ENCODE measurements at regions not wholly inside any gene's neighbourhood (a gene's known extent, or its start where the extent isn't known, plus 50 kb on each side); places are given as distances from the start of the nearest gene placed in this dataset.

GRCh38 chr16:60586493-60586892, 1449.7 kb downstream of the CDH8 start:
- ATAC-seq (no peak), DNase-seq (ENCODE audit: low read depth, low spot score) (no peak)
- Histone ChIP-seq H3K9me3 (ENCODE audit: control insufficient read depth, insufficient read depth, low read depth, low read length) (no peaks in the 10 kb centered on the region), H3K4me3 (ENCODE audit: low read depth in 2 of 2, low read length in 2 of 2) (no peak overlapping the region), H3K4me1 (ENCODE audit: control insufficient read depth, insufficient read depth, low read length) (no peaks in the 10 kb centered on the region), H3K36me3 (ENCODE audit: control insufficient read depth, insufficient read depth, low read length) (no peaks in the 10 kb centered on the region), H3K27ac (ENCODE audit: low read length) (no peak overlapping the region), H3K27me3 (ENCODE audit: control insufficient read depth, insufficient read depth, low read length) (no peaks in the 10 kb centered on the region)
- POLR2A ChIA-PET: no interaction called here
- CTCF ChIA-PET: no interaction called here
- intact Hi-C loops (cut with micrococcal nuclease; ENCODE audit: unreplicated experiment) (no loop called here), in situ Hi-C loops (cut with HindIII; ENCODE audit: low pct_unique_long_range_greater_than_20kb, low sequenced_read_pairs) (no loop called here)
- BruUV-seq (replicated peaks): no TSS peak
- no peak for TF ChIP-seq REST (IDR thresholded peaks at IDR 0.05; ENCODE audit: insufficient read depth in 1 of 2, low read depth in 2 of 2, low read length in 1 of 2)
- no peak for TF ChIP-seq POLR2AphosphoS5 (IDR thresholded peaks at IDR 0.05; ENCODE audit: low read depth, low read length)
- no peak for TF ChIP-seq SIN3A (IDR thresholded peaks at IDR 0.05; ENCODE audit: borderline replicate concordance, insufficient read depth, low read depth, low read length)
- no peak for TF ChIP-seq CTCF (IDR thresholded peaks at IDR 0.05)
- TF ChIP-seq TCF7L2 (IDR thresholded peaks at IDR 0.05; ENCODE audit: low read depth, low read length): no peak

GRCh38 chr16:60582528-60582927, 1453.7 kb downstream of the CDH8 start:
- H3K27ac ChIP-seq (ENCODE audit: low read length): no peak overlapping the region
- ChIA-PET CTCF (no interaction called here), POLR2A (no interaction called here)
- no peaks in the 10 kb centered on the region for H3K4me1 ChIP-seq (ENCODE audit: control insufficient read depth, insufficient read depth, low read length)
- ATAC-seq (no peak), DNase-seq (ENCODE audit: low read depth, low spot score) (no peak)
- H3K9me3 ChIP-seq (ENCODE audit: control insufficient read depth, insufficient read depth, low read depth, low read length): no peaks in the 10 kb centered on the region
- no TSS peak for BruUV-seq (replicated peaks)
- no peaks in the 10 kb centered on the region for H3K27me3 ChIP-seq (ENCODE audit: control insufficient read depth, insufficient read depth, low read length)
- H3K36me3 ChIP-seq (ENCODE audit: control insufficient read depth, insufficient read depth, low read length): no peaks in the 10 kb centered on the region
- H3K4me3 ChIP-seq (ENCODE audit: low read depth in 2 of 2, low read length in 2 of 2): no peak overlapping the region
- intact Hi-C loops (cut with micrococcal nuclease; ENCODE audit: unreplicated experiment): no loop called here
- in situ Hi-C loops (cut with HindIII; ENCODE audit: low pct_unique_long_range_greater_than_20kb, low sequenced_read_pairs): no loop called here
- TF ChIP-seq TCF7L2 (IDR thresholded peaks at IDR 0.05; ENCODE audit: low read depth, low read length): no peak
- TF ChIP-seq POLR2AphosphoS5 (IDR thresholded peaks at IDR 0.05; ENCODE audit: low read depth, low read length): no peak
- TF ChIP-seq REST (IDR thresholded peaks at IDR 0.05; ENCODE audit: insufficient read depth in 1 of 2, low read depth in 2 of 2, low read length in 1 of 2): no peak
- TF ChIP-seq SIN3A (IDR thresholded peaks at IDR 0.05; ENCODE audit: borderline replicate concordance, insufficient read depth, low read depth, low read length): no peak
- no peak for TF ChIP-seq CTCF (IDR thresholded peaks at IDR 0.05)

Measured in Panc1 (cell line).